H1 (cell line): ENCODE measurements at regions not wholly inside any gene's neighbourhood (a gene's known extent, or its start where the extent isn't known, plus 50 kb on each side); places are given as distances from the start of the nearest gene placed in this dataset.

ENCODE experiments used
- CTCF ChIA-PET: fragments of 300-600 bp; sonication (Branson Sonifier 250); formaldehyde crosslinking; loops from one replicate; lab custom pipeline; 2021; ENCODE audit not compliant: partially characterized antibody; lab: Charles Lee
- POLR2A ChIA-PET: fragments of 300-600 bp; sonication (Branson Sonifier 250); formaldehyde crosslinking; loops from one replicate; lab custom pipeline; 2021; ENCODE audit warnings: inconsistent platforms; ENCODE audit not compliant: partially characterized antibody; lab: Charles Lee
- DNase-seq, 2 experiments: peaks; one replicate each; pipeline versions ENCODE4 v3.0.0 to v3.0.0-alpha.2; 2010 to 2022; ENCODE audit warnings: low spot score in 2 of 2, low read depth in 1 of 2, mixed read lengths in 1 of 2
- FAIRE-seq: peaks from 2 replicates; lab custom pipeline; 2011; peaks lifted over from hg19 to GRCh38; lab: Jason Lieb, UNC
- H2AFZ ChIP-seq: 2 replicates; pipeline ENCODE4 v1.8.1; 2012; ENCODE audit warnings: low read length, inconsistent platforms
- H2AK5ac ChIP-seq: 2 replicates; pipeline ENCODE4 v1.6.1; 2013; ENCODE audit warnings: low read depth, low read length
- H2BK120ac ChIP-seq: replicated peaks from 2 replicates; pipeline ENCODE3; 2013; ENCODE audit warnings: low read depth, low read length, inconsistent platforms
- H2BK12ac ChIP-seq: 2 replicates; pipeline ENCODE4 v1.6.1; 2013; ENCODE audit warnings: low read depth, low read length
- H2BK15ac ChIP-seq: 2 replicates; pipeline ENCODE4 v1.6.1; 2013; ENCODE audit warnings: low read length
- H2BK20ac ChIP-seq: 2 replicates; pipeline ENCODE4 v1.6.1; 2013; ENCODE audit warnings: low read length
- H2BK5ac ChIP-seq: 2 replicates; pipeline ENCODE4 v1.6.1; 2013; ENCODE audit warnings: low read depth, low read length
- H3K14ac ChIP-seq: 2 replicates; pipeline ENCODE4 v1.6.1; 2013; ENCODE audit warnings: inconsistent platforms; ENCODE audit not compliant: insufficient read length
- H3K18ac ChIP-seq: 2 replicates; pipeline ENCODE4 v1.6.1; 2013; ENCODE audit warnings: low read length; ENCODE audit errors: extremely low read depth
- H3K23ac ChIP-seq: 2 replicates; pipeline ENCODE4 v1.6.1; 2013; ENCODE audit warnings: inconsistent platforms; ENCODE audit not compliant: insufficient read length
- H3K23me2 ChIP-seq: 2 replicates; pipeline ENCODE4 v1.6.1; 2013; ENCODE audit warnings: low read depth, low read length
- H3K27ac ChIP-seq: 2 replicates; pipeline ENCODE4 v1.6.1; 2011; ENCODE audit warnings: low read depth, low read length, inconsistent platforms
- H3K27me3 ChIP-seq, 4 experiments: replicated peaks in 1 of 4; 1 replicate in 1 of 4; 2 replicates in 3 of 4; pipeline versions ENCODE4 v1.6.1 to v1.8.1; 2011 to 2013; ENCODE audit warnings: low read length in 3 of 4, mild to moderate bottlenecking in 3 of 4, inconsistent platforms in 2 of 4, mixed read lengths in 2 of 4, moderate library complexity in 1 of 4; ENCODE audit not compliant: control insufficient read depth in 3 of 4, insufficient read depth in 3 of 4; ENCODE audit errors: extremely low read depth in 1 of 4
- H3K36me3 ChIP-seq, 4 experiments: 2 replicates each; pipeline versions ENCODE4 v1.6.1 to v1.8.1; 2011 to 2013; ENCODE audit warnings: mild to moderate bottlenecking in 4 of 4, low read length in 3 of 4, moderate library complexity in 2 of 4, control low read depth in 1 of 4, inconsistent platforms in 1 of 4; ENCODE audit not compliant: insufficient read depth in 4 of 4, control insufficient read depth in 2 of 4
- H3K4ac ChIP-seq: replicated peaks from 2 replicates; pipeline ENCODE3; 2013; ENCODE audit warnings: low read length, low read depth, mixed read lengths, inconsistent platforms; ENCODE audit not compliant: insufficient read length
- H3K4me1 ChIP-seq, 4 experiments: replicated peaks in 1 of 4; 1 replicate in 1 of 4; 2 replicates in 3 of 4; pipeline versions ENCODE4 v1.6.1 to v1.8.1; 2011 to 2013; ENCODE audit warnings: low read length in 3 of 4, inconsistent platforms in 2 of 4, mixed read lengths in 1 of 4; ENCODE audit not compliant: insufficient read depth in 4 of 4, control insufficient read depth in 3 of 4
- H3K4me2 ChIP-seq, 2 experiments: 2 replicates each; pipeline versions ENCODE4 v1.6.1 to v1.8.1; 2011 to 2013; ENCODE audit warnings: low read depth in 2 of 2, low read length in 2 of 2, control low read depth in 1 of 2, inconsistent platforms in 1 of 2, mild to moderate bottlenecking in 1 of 2; ENCODE audit not compliant: insufficient read depth in 1 of 2
- H3K4me3 ChIP-seq, 4 experiments: fragments of 200-600, 300-600 bp in 1 of 4; sonication (generic), shearing (Covaris generic), sonication (Bioruptor Twin) in 1 of 4; 2 replicates each; pipeline versions ENCODE4 v1.5.1 to v1.8.1; 2011 to 2016; ENCODE audit warnings: low read length in 4 of 4, low read depth in 3 of 4, control low read depth in 2 of 4, inconsistent platforms in 2 of 4, mild to moderate bottlenecking in 2 of 4, mixed read lengths in 1 of 4, moderate library complexity in 1 of 4; ENCODE audit not compliant: insufficient read depth in 2 of 4; ENCODE audit errors: extremely low read depth in 1 of 4
- H3K56ac ChIP-seq: replicated peaks from 2 replicates; pipeline ENCODE3; 2013; ENCODE audit warnings: low read depth, mild to moderate bottlenecking, mixed read lengths, low read length, inconsistent platforms; ENCODE audit not compliant: insufficient read length
- H3K79me1 ChIP-seq: 2 replicates; pipeline ENCODE4 v1.6.1; 2013; ENCODE audit warnings: low read depth, low read length, control low read depth
- H3K79me2 ChIP-seq, 2 experiments: 2 replicates each; pipeline versions ENCODE4 v1.6.1 to v1.8.1; 2012 to 2013; ENCODE audit warnings: low read length in 2 of 2, mild to moderate bottlenecking in 2 of 2, inconsistent platforms in 1 of 2; ENCODE audit not compliant: insufficient read depth in 2 of 2, control insufficient read depth in 1 of 2
- H3K9ac ChIP-seq, 4 experiments: replicated peaks in 1 of 4; 1 replicate in 1 of 4; 2 replicates in 3 of 4; pipeline versions ENCODE4 v1.6.1 to v1.8.1; 2011 to 2013; ENCODE audit warnings: low read depth in 3 of 4, low read length in 3 of 4, control low read depth in 2 of 4, mild to moderate bottlenecking in 2 of 4, moderate library complexity in 2 of 4, inconsistent platforms in 1 of 4; ENCODE audit errors: extremely low read depth in 1 of 4
- H3K9me3 ChIP-seq, 2 experiments: 2 replicates each; pipeline versions ENCODE4 v1.6.1 to v1.8.1; 2012 to 2013; ENCODE audit warnings: mild to moderate bottlenecking in 2 of 2, moderate library complexity in 2 of 2, control low read depth in 1 of 2, inconsistent platforms in 1 of 2, low read depth in 1 of 2, low read length in 1 of 2, mixed read lengths in 1 of 2; ENCODE audit not compliant: insufficient read depth in 2 of 2
- H4K20me1 ChIP-seq, 2 experiments: replicated peaks in 1 of 2; 2 replicates each; pipeline versions ENCODE3 to v1.8.1; 2011 to 2013; ENCODE audit warnings: inconsistent platforms in 2 of 2, low read length in 2 of 2, mild to moderate bottlenecking in 1 of 2; ENCODE audit not compliant: insufficient read depth in 2 of 2, control insufficient read depth in 1 of 2
- H4K5ac ChIP-seq: 2 replicates; pipeline ENCODE4 v1.6.1; 2013; ENCODE audit warnings: low read length, low read depth, mixed read lengths, inconsistent platforms; ENCODE audit not compliant: insufficient read length
- H4K8ac ChIP-seq: 2 replicates; pipeline ENCODE4 v1.8.0; 2013; ENCODE audit warnings: mild to moderate bottlenecking, moderate library complexity, low read length, inconsistent platforms; ENCODE audit not compliant: insufficient read depth; ENCODE audit errors: extremely low read depth
- H4K91ac ChIP-seq: replicated peaks from 2 replicates; pipeline ENCODE3; 2013; ENCODE audit warnings: low read length, mixed read lengths, inconsistent platforms; ENCODE audit not compliant: insufficient read length
- CBX8 ChIP-seq: fragments of 300-800, 300-1000 bp; sonication (generic); IDR thresholded peaks from 2 replicates; pipeline ENCODE4 v1.7.1; 2016; ENCODE audit warnings: low read depth, low read length, borderline replicate concordance
- CHD1 ChIP-seq: IDR thresholded peaks from 2 replicates; pipeline ENCODE4 v1.6.1; 2012; ENCODE audit warnings: low read depth, low read length, improper control_type of control experiment
- CREB1 ChIP-seq: IDR thresholded peaks from 2 replicates; pipeline ENCODE4 v1.6.1; 2012; ENCODE audit warnings: inconsistent platforms
- GTF2F1 ChIP-seq: IDR thresholded peaks from 2 replicates; pipeline ENCODE4 v1.6.1; 2012; ENCODE audit warnings: low read depth, low read length, improper control_type of control experiment, borderline replicate concordance
- KDM4A ChIP-seq: IDR thresholded peaks from one replicate; pipeline ENCODE4 v1.7.1; 2012; ENCODE audit warnings: low read depth, mild to moderate bottlenecking, moderate library complexity, low read length, inconsistent platforms; ENCODE audit not compliant: severe bottlenecking
- PHF8 ChIP-seq: fragments of 200-600 bp; sonication (generic); conservative IDR thresholded peaks from 2 replicates; pipeline ENCODE4 v1.7.1; 2012; ENCODE audit warnings: low read depth, mild to moderate bottlenecking, inconsistent platforms, low read length, moderate library complexity
- SIRT6 ChIP-seq: IDR thresholded peaks from one replicate; pipeline ENCODE4 v1.7.1; 2012; ENCODE audit warnings: low read length, inconsistent platforms
- WGBS, 2 experiments: shearing (Covaris generic) in 1 of 2; methylation state at CpG; one replicate each; pipeline versions ENCODE4 v1.1.6 to v1.1.7; 2013 to 2015; ENCODE audit warnings: low lambda C conversion rate in 2 of 2, mixed read lengths in 2 of 2, inconsistent platforms in 1 of 2, low coverage in 1 of 2, missing lambda C conversion rate in 1 of 2; ENCODE audit not compliant: insufficient replicate concordance in 2 of 2, insufficient coverage in 1 of 2, insufficient read length in 1 of 2; ENCODE audit errors: extremely low coverage in 1 of 2, missing lambda C conversion rate in 1 of 2; 5-methylcytosine and 5-hydroxymethylcytosine counted together
- TF ChIP-seq, protein P1 (sequence below): IDR thresholded peaks from 2 replicates; pipeline ENCODE4 v1.6.1; 2011; ENCODE audit warnings: low read length, improper control_type of control experiment
- TF ChIP-seq, protein P2 (sequence below): IDR thresholded peaks from 2 replicates; pipeline ENCODE4 v1.6.1; 2012; ENCODE audit warnings: low read length, inconsistent platforms

DNA sequence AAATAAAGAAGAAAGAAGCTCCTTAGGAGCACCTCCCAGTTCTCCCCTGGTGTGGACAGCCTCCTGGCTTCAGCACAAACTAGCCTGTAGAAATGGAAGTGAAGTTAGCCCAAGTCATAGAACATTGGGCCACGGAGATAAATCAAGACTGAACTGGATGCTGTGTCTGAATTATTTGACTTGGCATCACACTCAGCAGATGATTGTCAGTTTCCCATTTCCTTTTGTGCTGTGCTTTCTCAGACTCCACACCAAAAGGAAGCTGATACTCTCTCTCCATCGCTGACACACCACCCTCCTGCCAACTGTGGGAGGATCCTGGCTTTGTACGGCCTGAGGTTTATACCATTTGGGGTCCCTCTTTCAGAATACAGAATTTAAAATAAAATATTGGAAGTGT lies 209.8 kb downstream of the TFAP2A start:
- H2BK15ac ChIP-seq, result no peak overlapping the region
- H4K8ac ChIP-seq, result no peak overlapping the region
- FAIRE-seq (no peak), DNase-seq (no peak)
- no peaks in the 10 kb centered on the region for H3K27me3 ChIP-seq
- H3K18ac ChIP-seq, result no peak overlapping the region
- H3K4me1 ChIP-seq, result no peaks in the 10 kb centered on the region
- no peak overlapping the region for H2AK5ac ChIP-seq
- H3K4me3 ChIP-seq, result no peak overlapping the region
- no peak overlapping the region for H3K56ac ChIP-seq
- no peak overlapping the region for H2BK5ac ChIP-seq
- ChIA-PET CTCF (interaction anchor here (0.7 to 0.8 kb wide), 2 partner anchors 51 to 224 kb away, joined by 4 read pairs; no protein-coding TSS in a partner anchor), POLR2A (no interaction called here)
- H3K14ac ChIP-seq, result no peak overlapping the region
- H3K36me3 ChIP-seq, result no peaks in the 10 kb centered on the region
- H3K27ac ChIP-seq, result no peak overlapping the region
- H3K23me2 ChIP-seq, result no peaks in the 10 kb centered on the region
- 86% methylated on average over 3 of the region's 3 CpGs; no CpG with 5 or more reads in 1 of the 2 experiments for WGBS, 2 experiments
- H3K4ac ChIP-seq, result no peak overlapping the region
- no peak overlapping the region for H4K5ac ChIP-seq
- H3K9ac ChIP-seq, result no peak overlapping the region
- no peak overlapping the region for H3K4me2 ChIP-seq
- no peak overlapping the region for H2AFZ ChIP-seq
- no peak overlapping the region for H3K23ac ChIP-seq
- no peaks in the 10 kb centered on the region for H3K79me1 ChIP-seq
- H3K9me3 ChIP-seq, result 0 out of 4 replicates have a peak, but pooled peaks cover 0 to 4% of the 10 kb centered on the region in 2 experiments
- no peak overlapping the region for H2BK20ac ChIP-seq
- H2BK12ac ChIP-seq, result no peak overlapping the region
- H2BK120ac ChIP-seq, result no peak overlapping the region
- no peaks in the 10 kb centered on the region for H3K79me2 ChIP-seq
- no peak overlapping the region for H4K91ac ChIP-seq
- H4K20me1 ChIP-seq, result no peaks in the 10 kb centered on the region
- TF ChIP-seq CHD1, result no peak
- no peak for TF ChIP-seq CBX8
- no peak for TF ChIP-seq PHF8
- TF ChIP-seq GTF2F1, result no peak
- TF ChIP-seq, protein P1, sequence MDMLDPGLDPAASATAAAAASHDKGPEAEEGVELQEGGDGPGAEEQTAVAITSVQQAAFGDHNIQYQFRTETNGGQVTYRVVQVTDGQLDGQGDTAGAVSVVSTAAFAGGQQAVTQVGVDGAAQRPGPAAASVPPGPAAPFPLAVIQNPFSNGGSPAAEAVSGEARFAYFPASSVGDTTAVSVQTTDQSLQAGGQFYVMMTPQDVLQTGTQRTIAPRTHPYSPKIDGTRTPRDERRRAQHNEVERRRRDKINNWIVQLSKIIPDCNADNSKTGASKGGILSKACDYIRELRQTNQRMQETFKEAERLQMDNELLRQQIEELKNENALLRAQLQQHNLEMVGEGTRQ, result no peak
- TF ChIP-seq, protein P2, sequence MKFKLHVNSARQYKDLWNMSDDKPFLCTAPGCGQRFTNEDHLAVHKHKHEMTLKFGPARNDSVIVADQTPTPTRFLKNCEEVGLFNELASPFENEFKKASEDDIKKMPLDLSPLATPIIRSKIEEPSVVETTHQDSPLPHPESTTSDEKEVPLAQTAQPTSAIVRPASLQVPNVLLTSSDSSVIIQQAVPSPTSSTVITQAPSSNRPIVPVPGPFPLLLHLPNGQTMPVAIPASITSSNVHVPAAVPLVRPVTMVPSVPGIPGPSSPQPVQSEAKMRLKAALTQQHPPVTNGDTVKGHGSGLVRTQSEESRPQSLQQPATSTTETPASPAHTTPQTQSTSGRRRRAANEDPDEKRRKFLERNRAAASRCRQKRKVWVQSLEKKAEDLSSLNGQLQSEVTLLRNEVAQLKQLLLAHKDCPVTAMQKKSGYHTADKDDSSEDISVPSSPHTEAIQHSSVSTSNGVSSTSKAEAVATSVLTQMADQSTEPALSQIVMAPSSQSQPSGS, result no peak
- TF ChIP-seq SIRT6, result no peak
- no peak for TF ChIP-seq CREB1
- no peak for TF ChIP-seq KDM4A
- TF ChIP-seq, all 59 proteins: peak for 0
